HUES64 (cell line): ENCODE measurements at regions not wholly inside any gene's neighbourhood (a gene's known extent, or its start where the extent isn't known, plus 50 kb on each side); places are given as distances from the start of the nearest gene placed in this dataset.

Experiments
- H3K27ac ChIP-seq: 2 replicates; pipeline ENCODE4 v1.7.0; 2013; ENCODE audit warnings: low read depth, low read length, inconsistent platforms
- H3K27me3 ChIP-seq: 2 replicates; pipeline ENCODE4 v1.6.1; 2013; ENCODE audit warnings: mild to moderate bottlenecking, low read length; ENCODE audit not compliant: insufficient read depth
- H3K36me3 ChIP-seq: 2 replicates; pipeline ENCODE4 v1.6.1; 2013; ENCODE audit warnings: mild to moderate bottlenecking, low read length; ENCODE audit not compliant: insufficient read depth
- H3K4me1 ChIP-seq: 2 replicates; pipeline ENCODE4 v1.6.1; 2013; ENCODE audit warnings: mild to moderate bottlenecking, low read length, moderate library complexity; ENCODE audit not compliant: insufficient read depth
- H3K4me3 ChIP-seq: 2 replicates; pipeline ENCODE4 v1.5.1; 2013; ENCODE audit warnings: mild to moderate bottlenecking, low read length, moderate library complexity
- H3K9ac ChIP-seq: 2 replicates; pipeline ENCODE4 v1.6.1; 2013; ENCODE audit warnings: mild to moderate bottlenecking, low read depth, low read length
- H3K9me3 ChIP-seq: 2 replicates; pipeline ENCODE4 v1.6.1; 2013; ENCODE audit warnings: low read depth, low read length; ENCODE audit not compliant: insufficient read depth
- WGBS: fragments of 150-250, 120-280 bp; methylation state at CpG from one replicate; pipeline ENCODE4 v1.1.7; 2013; ENCODE audit warnings: missing lambda C conversion rate; 5-methylcytosine and 5-hydroxymethylcytosine counted together

GRCh38 chr2:503288-503999 is 173.8 kb downstream of the TMEM18 start:
- no peaks in the 10 kb centered on the region; the same call in 1 of the 2 replicates for H3K27me3 ChIP-seq
- WGBS: 97% methylated on average over 41 of the region's 41 CpGs
- no peak overlapping the region for H3K4me3 ChIP-seq
- H3K27ac ChIP-seq: no peak overlapping the region
- H3K9ac ChIP-seq: no peak overlapping the region
- H3K36me3 ChIP-seq: no peaks in the 10 kb centered on the region
- H3K4me1 ChIP-seq: peaks cover 13% of the 10 kb centered on the region
- no peaks in the 10 kb centered on the region for H3K9me3 ChIP-seq

GRCh38 chr2:502831-503230 is 174.4 kb downstream of the TMEM18 start:
- Histone ChIP-seq H3K9ac (no peak overlapping the region), H3K27ac (no peak overlapping the region), H3K4me3 (no peak overlapping the region), H3K4me1 (peaks cover 13% of the 10 kb centered on the region), H3K9me3 (no peaks in the 10 kb centered on the region), H3K27me3 (no peaks in the 10 kb centered on the region; the same call in 1 of the 2 replicates), H3K36me3 (no peaks in the 10 kb centered on the region)
- WGBS: 92% methylated on average over 35 of the region's 35 CpGs

GRCh38 chr2:501667-502066 is 175.5 kb downstream of the TMEM18 start:
- Histone ChIP-seq H3K9me3 (no peaks in the 10 kb centered on the region), H3K9ac (no peak overlapping the region), H3K27me3 (no peaks in the 10 kb centered on the region), H3K4me3 (no peak overlapping the region), H3K27ac (no peak overlapping the region), H3K36me3 (no peaks in the 10 kb centered on the region), H3K4me1 (peaks cover 13% of the 10 kb centered on the region)
- WGBS: 97% methylated on average over 8 of the region's 8 CpGs

- no peaks in the 10 kb centered on the region for H3K27me3 ChIP-seq
- no peaks in the 10 kb centered on the region for H3K9me3 ChIP-seq
- H3K4me3 ChIP-seq: no peak overlapping the region
- H3K27ac ChIP-seq: no peak overlapping the region
- H3K4me1 ChIP-seq: peaks cover 8% of the 10 kb centered on the region
- H3K36me3 ChIP-seq: no peaks in the 10 kb centered on the region
- 59% methylated on average over 3 of the region's 5 CpGs for WGBS
- H3K9ac ChIP-seq: no peak overlapping the region
These were observed 176.1 kb downstream of the TMEM18 start for GRCh38 chr2:501130-501529.

- H3K36me3 ChIP-seq: no peaks in the 10 kb centered on the region
- no peaks in the 10 kb centered on the region for H3K9me3 ChIP-seq
- 85% methylated on average over 8 of the region's 8 CpGs for WGBS
- H3K4me3 ChIP-seq: no peak overlapping the region
- H3K4me1 ChIP-seq: no peaks in the 10 kb centered on the region
- H3K27ac ChIP-seq: no peak overlapping the region
- no peak overlapping the region for H3K9ac ChIP-seq
- no peaks in the 10 kb centered on the region for H3K27me3 ChIP-seq
These were observed 177.5 kb downstream of the TMEM18 start for GRCh38 chr2:499726-500125.

- Histone ChIP-seq H3K9ac (no peak overlapping the region), H3K27me3 (no peaks in the 10 kb centered on the region), H3K9me3 (no peaks in the 10 kb centered on the region), H3K36me3 (no peaks in the 10 kb centered on the region), H3K4me1 (no peaks in the 10 kb centered on the region), H3K27ac (no peak overlapping the region), H3K4me3 (no peak overlapping the region)
- WGBS: 92% methylated on average over 10 of the region's 10 CpGs
These were observed 178.6 kb downstream of the TMEM18 start for GRCh38 chr2:498493-499178.

- Histone ChIP-seq H3K36me3 (no peaks in the 10 kb centered on the region), H3K27ac (no peak overlapping the region), H3K4me1 (no peaks in the 10 kb centered on the region), H3K27me3 (no peaks in the 10 kb centered on the region), H3K9me3 (no peaks in the 10 kb centered on the region), H3K4me3 (no peak overlapping the region), H3K9ac (no peak overlapping the region)
- 86% methylated on average over 9 of the region's 9 CpGs for WGBS
These were observed 179.3 kb downstream of the TMEM18 start for GRCh38 chr2:497770-498492.

- no peak overlapping the region for H3K4me3 ChIP-seq
- no peak overlapping the region for H3K9ac ChIP-seq
- no peaks in the 10 kb centered on the region for H3K9me3 ChIP-seq
- WGBS: 93% methylated on average over 24 of the region's 24 CpGs
- H3K27me3 ChIP-seq: no peaks in the 10 kb centered on the region
- no peak overlapping the region for H3K27ac ChIP-seq
- H3K4me1 ChIP-seq: no peaks in the 10 kb centered on the region
- H3K36me3 ChIP-seq: no peaks in the 10 kb centered on the region
These were observed 180.5 kb downstream of the TMEM18 start for GRCh38 chr2:496729-497128.

GRCh38 chr2:495745-496275 is 181.4 kb downstream of the TMEM18 start:
- Histone ChIP-seq H3K36me3 (no peaks in the 10 kb centered on the region), H3K27me3 (no peaks in the 10 kb centered on the region), H3K9ac (no peak overlapping the region), H3K27ac (no peak overlapping the region), H3K4me1 (no peaks in the 10 kb centered on the region), H3K4me3 (no peak overlapping the region), H3K9me3 (no peaks in the 10 kb centered on the region)
- WGBS: 94% methylated on average over 25 of the region's 25 CpGs

GRCh38 chr2:494853-495252 is 182.4 kb downstream of the TMEM18 start:
- WGBS: 92% methylated on average over 11 of the region's 13 CpGs
- Histone ChIP-seq H3K36me3 (no peaks in the 10 kb centered on the region), H3K4me3 (no peak overlapping the region), H3K9ac (no peak overlapping the region), H3K4me1 (no peaks in the 10 kb centered on the region), H3K27ac (no peak overlapping the region), H3K9me3 (no peaks in the 10 kb centered on the region), H3K27me3 (no peaks in the 10 kb centered on the region)

GRCh38 chr2:493228-493627 is 184.0 kb downstream of the TMEM18 start:
- H3K27ac ChIP-seq: no peak overlapping the region
- no peaks in the 10 kb centered on the region for H3K36me3 ChIP-seq
- WGBS: 94% methylated on average over 4 of the region's 4 CpGs
- H3K4me3 ChIP-seq: no peak overlapping the region
- no peak overlapping the region for H3K9ac ChIP-seq
- no peaks in the 10 kb centered on the region for H3K4me1 ChIP-seq
- no peaks in the 10 kb centered on the region for H3K9me3 ChIP-seq
- no peaks in the 10 kb centered on the region for H3K27me3 ChIP-seq
